GM18868 (cell line): ENCODE measurements at regions not wholly inside any gene's neighbourhood (a gene's known extent, or its start where the extent isn't known, plus 50 kb on each side); places are given as distances from the start of the nearest gene placed in this dataset.
A peak's percentile ranks its signal among the peaks of the same experiment; 100 is the strongest.

Experiments
- ATAC-seq: cut with Tn5 transposase; IDR thresholded peaks from one replicate; pipeline ENCODE4 v1.9.1; 2021; ENCODE audit warnings: mild to moderate bottlenecking, moderate library complexity; ENCODE audit not compliant: unreplicated experiment

DNA sequence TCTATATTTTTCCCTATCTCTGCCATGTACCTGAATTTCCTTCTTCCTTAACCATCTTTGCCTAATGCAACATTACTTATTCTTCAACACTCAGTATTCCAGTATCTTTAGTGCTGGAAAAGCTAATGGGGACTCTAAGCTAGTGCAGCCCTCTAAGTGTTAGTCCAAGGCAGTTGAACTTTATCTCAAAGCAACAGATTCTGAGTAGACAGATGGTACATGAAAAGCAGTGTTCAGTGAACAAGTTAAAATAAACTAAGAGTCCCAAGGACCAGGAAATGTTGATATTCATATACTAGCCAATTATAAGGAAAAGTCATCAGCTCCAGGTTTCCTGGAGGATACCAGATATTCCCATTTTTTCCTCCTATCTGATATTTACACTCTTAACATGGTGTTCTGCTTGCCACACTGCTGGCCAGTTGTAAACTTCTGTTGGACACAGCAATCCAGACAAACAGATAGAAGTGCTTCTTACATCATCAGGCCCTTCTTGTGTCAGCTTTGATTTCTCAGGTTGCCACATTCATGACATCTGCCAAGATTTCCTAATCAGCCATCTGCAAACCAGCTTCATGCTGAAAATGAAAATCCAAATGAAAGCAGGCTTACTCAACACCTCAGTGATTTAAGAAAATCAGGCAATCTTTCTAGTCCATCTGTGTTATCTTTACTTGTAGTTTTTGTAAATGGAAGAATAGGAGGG lies 255.9 kb upstream of the POU2AF2 start:
- no peak for ATAC-seq

GRCh38 chr11:110988671-110989070 lies 256.9 kb upstream of the POU2AF2 start:
- ATAC-seq, result no peak

GRCh38 chr11:110986016-110986415 lies 259.5 kb upstream of the POU2AF2 start:
- no peak for ATAC-seq

GRCh38 chr11:110985547-110985946 lies 260.0 kb upstream of the POU2AF2 start:
- no peak for ATAC-seq

DNA sequence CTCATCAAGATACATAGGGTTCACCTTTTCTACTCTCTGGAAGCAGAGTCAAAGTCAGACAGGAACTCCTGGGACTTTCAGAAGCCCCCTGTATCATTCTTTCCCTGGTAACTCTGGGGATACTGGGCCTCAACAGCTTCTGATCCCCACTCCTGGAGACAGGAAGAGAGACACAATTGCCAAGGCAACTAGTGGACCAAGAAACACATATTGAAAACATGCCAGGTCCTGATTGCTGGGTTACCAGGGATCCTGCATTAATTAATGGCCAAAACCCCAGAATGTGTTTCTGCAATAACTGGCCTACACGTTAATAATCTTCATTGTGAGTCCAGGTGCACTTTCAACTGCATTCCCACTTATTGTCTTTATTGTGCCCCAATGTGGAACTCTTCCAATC lies 260.8 kb upstream of the POU2AF2 start:
- ATAC-seq, result no peak

DNA sequence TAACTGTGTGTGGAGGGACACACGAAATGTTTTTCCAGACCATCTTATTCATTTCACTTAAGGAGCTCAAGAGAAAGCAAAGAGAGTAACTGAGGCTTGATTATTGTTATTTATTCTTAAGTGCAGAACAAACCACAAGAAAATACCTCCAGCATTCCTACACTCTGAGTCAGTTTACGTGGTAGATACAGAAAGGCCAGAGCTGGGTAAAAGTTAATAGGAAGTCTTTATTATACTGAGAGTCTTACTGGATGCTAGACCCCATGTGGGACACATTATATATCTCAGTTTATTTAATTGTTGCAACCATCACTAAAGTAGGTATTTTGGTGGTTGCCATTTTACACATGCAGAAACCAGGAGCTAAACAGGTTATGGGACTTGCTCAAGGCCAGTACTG lies 261.4 kb upstream of the POU2AF2 start:
- ATAC-seq, result no peak

GRCh38 chr11:110982214-110982613 lies 263.3 kb upstream of the POU2AF2 start:
- no peak for ATAC-seq

- no peak for ATAC-seq
These were observed 265.8 kb upstream of the POU2AF2 start for GRCh38 chr11:110979696-110980095.

DNA sequence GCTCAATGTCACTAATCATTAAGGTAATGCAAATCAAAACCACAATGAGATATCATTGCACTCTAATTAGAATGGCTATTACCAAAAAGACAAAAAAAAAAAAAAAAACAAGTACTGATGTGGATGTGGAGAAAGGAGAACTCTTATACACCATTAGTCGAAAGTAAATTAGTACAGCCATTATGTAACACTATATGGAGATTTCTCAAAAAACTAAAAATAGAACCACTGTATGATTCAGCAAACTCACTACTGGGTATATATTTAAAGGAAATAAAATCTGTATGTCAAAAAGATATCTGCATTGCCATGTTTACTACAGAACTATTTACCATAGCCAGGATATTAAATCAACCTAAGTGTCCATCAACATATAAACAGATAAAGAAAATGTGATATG lies 265.4 kb upstream of the ARHGAP20 start:
- ATAC-seq, result no peak

GRCh38 chr11:110974731-110975130 lies 262.5 kb upstream of the ARHGAP20 start:
- no peak for ATAC-seq

DNA sequence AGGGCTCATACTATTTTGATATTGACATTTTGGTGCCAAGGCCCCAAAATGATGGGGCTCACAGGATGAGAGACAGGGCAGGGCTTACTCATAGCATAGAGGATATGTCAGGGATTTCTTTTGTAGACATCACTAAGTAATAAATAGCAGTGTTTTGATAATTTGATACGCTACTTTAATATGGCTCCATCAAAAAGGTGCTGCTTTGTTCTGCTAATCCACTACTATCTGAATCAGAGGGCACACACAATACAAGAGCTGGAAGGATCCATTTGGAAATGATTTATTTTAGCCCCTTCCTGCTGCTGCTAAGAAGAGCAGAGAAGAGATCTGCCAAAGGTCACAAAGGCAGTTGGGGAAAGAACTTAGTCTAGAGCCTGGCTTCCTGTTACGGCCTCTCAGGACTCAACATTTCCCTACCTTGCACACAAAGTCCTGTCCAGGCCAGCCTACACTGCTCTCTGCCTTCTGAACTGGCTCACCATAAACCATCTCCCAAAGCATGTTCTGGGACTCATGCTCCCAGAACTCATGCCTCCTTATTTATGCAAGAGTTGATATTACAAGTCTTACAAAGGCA lies 261.3 kb upstream of the ARHGAP20 start:
- ATAC-seq, result no peak

- ATAC-seq, result no peak
These were observed 260.4 kb upstream of the ARHGAP20 start for GRCh38 chr11:110972640-110973039.

GRCh38 chr11:110972106-110972505 lies 259.9 kb upstream of the ARHGAP20 start:
- ATAC-seq, result no peak

DNA sequence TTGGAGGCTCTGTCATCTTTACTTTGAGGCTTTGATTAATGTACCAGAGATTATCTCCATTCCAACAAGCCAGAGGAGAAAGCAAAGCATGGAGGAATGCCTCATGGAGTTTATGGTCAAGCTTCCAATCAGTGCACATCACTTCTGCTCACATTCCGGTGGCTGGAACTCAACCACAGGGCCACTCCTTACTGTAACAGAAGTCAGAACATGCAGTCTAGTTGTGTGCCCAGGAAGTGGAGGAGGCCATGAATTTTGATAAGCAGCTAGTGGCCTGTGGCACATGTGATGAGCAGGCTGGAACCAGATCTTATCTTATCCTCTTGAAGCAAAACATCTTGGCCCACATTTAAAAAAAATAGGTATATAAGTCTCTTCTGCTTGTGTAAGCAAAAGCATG lies 258.9 kb upstream of the ARHGAP20 start:
- no peak for ATAC-seq

GRCh38 chr11:110968348-110969062 lies 256.3 kb upstream of the ARHGAP20 start:
- ATAC-seq, result no peak

GRCh38 chr11:110966131-110966530 lies 253.9 kb upstream of the ARHGAP20 start:
- ATAC-seq, result no peak

DNA sequence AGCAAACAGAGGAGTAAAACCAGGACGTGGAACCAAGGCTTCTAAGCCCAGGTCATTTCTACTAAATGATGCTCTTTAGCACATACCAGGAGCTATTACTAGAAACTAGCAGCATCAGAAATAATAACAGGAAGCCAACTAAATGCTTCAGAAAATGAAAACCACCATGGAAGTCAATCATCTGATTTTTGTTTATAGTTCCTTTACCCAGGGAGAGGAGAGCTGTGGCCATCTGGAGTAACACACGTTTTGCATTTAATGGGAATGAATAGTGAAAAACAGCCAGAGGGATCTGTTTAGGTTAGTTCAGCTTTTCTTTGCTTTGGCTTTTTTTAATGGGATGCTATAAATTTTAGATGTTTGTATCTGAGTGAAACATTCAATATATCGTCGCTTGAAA lies 250.7 kb upstream of the ARHGAP20 start:
- ATAC-seq, result no peak

GRCh38 chr11:110960167-110960566 lies 247.9 kb upstream of the ARHGAP20 start:
- ATAC-seq, result no peak

- ATAC-seq, result no peak
These were observed 246.0 kb upstream of the ARHGAP20 start for GRCh38 chr11:110958216-110958615.

DNA sequence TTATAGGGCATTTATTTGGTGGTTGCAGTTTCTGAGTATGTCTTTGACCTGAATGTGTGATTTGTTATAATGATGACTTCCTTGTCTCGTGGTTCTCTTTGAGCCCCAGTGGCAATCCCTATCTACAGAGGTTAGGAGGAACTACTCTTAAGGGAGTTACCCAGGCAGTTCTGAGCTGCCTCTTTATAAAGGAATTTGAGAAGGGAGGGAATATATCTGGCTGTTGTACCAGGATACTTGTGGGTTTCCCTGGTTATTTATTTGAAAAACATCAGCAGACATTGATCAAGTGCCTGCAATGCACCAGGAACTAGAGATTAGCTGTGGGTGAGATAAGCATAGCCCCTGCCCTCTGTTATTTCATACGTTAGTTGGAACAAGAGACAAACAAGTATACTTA lies 243.5 kb upstream of the ARHGAP20 start:
- ATAC-seq, result no peak

- peak; percentile 44 for ATAC-seq
These were observed 239.8 kb upstream of the ARHGAP20 start for GRCh38 chr11:110951950-110952503.
